ENCODE measurements at regions not wholly inside any gene's neighbourhood (a gene's known extent, or its start where the extent isn't known, plus 50 kb on each side); places are given as distances from the start of the nearest gene placed in this dataset.

- TF ChIP-seq CTCF (IDR thresholded peaks at IDR 0.05; ENCODE audit: low read depth, low read length) = no peak
- TF ChIP-seq EZH2phosphoT487 (IDR thresholded peaks at IDR 0.05; ENCODE audit: low read depth) = no peak
Observed at GRCh38 chr11:97738751-97739150, 1282.0 kb upstream of the CNTN5 start.

All from OCI-LY3 (cell line).